BE2C (cell line): ENCODE measurements at regions not wholly inside any gene's neighbourhood (a gene's known extent, or its start where the extent isn't known, plus 50 kb on each side); places are given as distances from the start of the nearest gene placed in this dataset.
"Not testable (repeated sequence)": the region's sequence is repeated elsewhere in the genome, so short reads cannot be mapped to it uniquely, and the experiment has no call there.

Source experiments
- DNase-seq: peaks from one replicate; pipeline ENCODE4 v3.0.0-alpha.2; 2020
- H3K27me3 ChIP-seq: fragments of 250-450 bp; sonication (Bioruptor Pico); 2 replicates; pipeline ENCODE4 v1.5.1; 2020; ENCODE audit warnings: mild to moderate bottlenecking
- H3K36me3 ChIP-seq: fragments of 250-450 bp; sonication (Bioruptor Pico); 2 replicates; pipeline ENCODE4 v1.5.1; 2020; ENCODE audit warnings: mild to moderate bottlenecking
- H3K4me1 ChIP-seq: fragments of 250-450 bp; sonication (Bioruptor Pico); 2 replicates; pipeline ENCODE4 v1.5.1; 2020
- H3K4me3 ChIP-seq: 2 replicates; pipeline ENCODE4 v1.5.1; 2011; ENCODE audit warnings: low read depth, low read length
- H3K9me3 ChIP-seq: fragments of 250-450 bp; sonication (Bioruptor Pico); 2 replicates; pipeline ENCODE4 v1.5.1; 2020
- CTCF ChIP-seq: IDR thresholded peaks from 2 replicates; pipeline ENCODE4 v1.5.1; 2012; ENCODE audit warnings: mild to moderate bottlenecking, low read depth, low read length

- H3K27me3 ChIP-seq: no peaks in the 10 kb centered on the region
- H3K4me1 ChIP-seq: no peaks in the 10 kb centered on the region
- no peaks in the 10 kb centered on the region for H3K36me3 ChIP-seq
- no peak for DNase-seq
- TF ChIP-seq CTCF: no peak
- no peak overlapping the region for H3K4me3 ChIP-seq
- no peaks in the 10 kb centered on the region for H3K9me3 ChIP-seq
These were observed 279.2 kb upstream of the CDH5 start for GRCh38 chr16:66087308-66087707.

DNA sequence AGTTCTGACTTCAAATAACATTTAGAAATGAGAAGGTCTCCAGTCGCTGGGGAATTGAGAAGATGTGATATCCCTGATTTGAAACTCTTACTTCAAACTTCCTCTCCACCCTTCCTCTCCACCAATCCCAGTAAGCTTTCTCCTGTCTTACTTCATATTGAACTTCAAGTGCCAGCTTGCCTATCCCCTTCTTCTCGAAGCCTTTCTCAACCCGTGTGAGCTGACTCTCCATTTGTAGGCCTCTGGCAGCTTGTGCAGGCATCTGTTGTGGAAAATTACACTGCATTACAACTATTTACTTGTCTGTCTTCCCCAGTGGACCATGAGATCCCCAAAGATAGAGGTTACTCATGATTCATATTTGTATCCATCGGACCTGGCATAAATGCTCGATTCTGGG lies 280.8 kb upstream of the CDH5 start:
- no peak for DNase-seq

GRCh38 chr16:66084731-66085130 lies 281.8 kb upstream of the CDH5 start:
- not testable (repeated sequence) for H3K9me3 ChIP-seq, H3K4me3 ChIP-seq, DNase-seq, H3K27me3 ChIP-seq, H3K4me1 ChIP-seq, H3K36me3 ChIP-seq

More for the DNA sequence above, 280.8 kb upstream of the CDH5 start:
- H3K36me3 ChIP-seq: no peaks in the 10 kb centered on the region
- TF ChIP-seq CTCF: no peak
- H3K27me3 ChIP-seq: no peaks in the 10 kb centered on the region
- H3K9me3 ChIP-seq: no peaks in the 10 kb centered on the region
- no peak overlapping the region for H3K4me3 ChIP-seq
- no peaks in the 10 kb centered on the region for H3K4me1 ChIP-seq

DNA sequence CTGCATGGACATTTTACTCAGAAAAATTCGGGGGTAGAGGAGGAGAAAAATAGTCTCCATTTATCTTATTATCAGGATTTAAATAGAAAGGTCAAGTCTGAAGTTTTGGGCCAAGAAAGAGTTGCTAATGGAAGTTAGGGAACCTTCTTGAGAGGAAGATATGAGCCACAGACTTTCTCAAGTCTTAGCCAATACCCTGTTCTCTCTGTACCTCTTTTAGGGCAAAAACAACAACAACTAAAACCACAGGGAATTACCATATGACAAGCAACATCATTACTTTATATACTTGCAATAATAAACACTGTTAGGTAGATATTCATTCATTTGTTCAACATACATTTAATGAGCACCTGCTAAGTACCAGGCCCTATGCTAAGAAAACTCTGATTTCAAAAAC lies 282.2 kb upstream of the CDH5 start:
- no peaks in the 10 kb centered on the region for H3K9me3 ChIP-seq
- no peaks in the 10 kb centered on the region for H3K36me3 ChIP-seq
- H3K27me3 ChIP-seq: no peaks in the 10 kb centered on the region
- DNase-seq: no peak
- H3K4me1 ChIP-seq: no peaks in the 10 kb centered on the region
- TF ChIP-seq CTCF: no peak
- no peak overlapping the region for H3K4me3 ChIP-seq

- no peaks in the 10 kb centered on the region for H3K36me3 ChIP-seq
- no peak overlapping the region for H3K4me3 ChIP-seq
- no peak for TF ChIP-seq CTCF
- 0 out of 2 replicates have a peak, but pooled peaks cover 2% of the 10 kb centered on the region for H3K27me3 ChIP-seq
- no peaks in the 10 kb centered on the region for H3K9me3 ChIP-seq
- no peaks in the 10 kb centered on the region for H3K4me1 ChIP-seq
- DNase-seq: no peak
These were observed 283.3 kb upstream of the CDH5 start for GRCh38 chr16:66083171-66083570.

DNA sequence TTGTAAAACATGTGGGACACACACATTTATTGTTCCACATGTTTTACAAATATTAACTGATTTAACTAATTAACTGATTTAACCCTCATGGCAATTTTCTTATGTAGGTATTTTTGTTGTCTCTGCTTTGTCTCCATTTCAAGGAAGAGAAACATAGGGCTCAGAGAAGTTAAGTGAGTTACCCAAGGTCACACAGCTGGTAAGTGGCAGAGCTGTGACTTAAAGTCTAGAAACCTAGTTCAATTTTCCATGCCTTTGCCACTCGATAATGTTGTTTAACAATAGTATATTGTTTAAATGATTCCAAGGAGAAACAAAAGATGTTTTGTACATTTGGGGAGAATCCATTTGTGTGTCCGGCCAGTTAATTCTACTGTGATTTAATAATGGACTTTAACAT lies 284.1 kb upstream of the CDH5 start:
- no peaks in the 10 kb centered on the region for H3K9me3 ChIP-seq
- DNase-seq: no peak
- no peak for TF ChIP-seq CTCF
- H3K27me3 ChIP-seq: 0 out of 2 replicates have a peak, but pooled peaks cover 2% of the 10 kb centered on the region
- H3K4me1 ChIP-seq: no peaks in the 10 kb centered on the region
- H3K36me3 ChIP-seq: no peaks in the 10 kb centered on the region
- no peak overlapping the region for H3K4me3 ChIP-seq

- Histone ChIP-seq H3K4me1 (no peaks in the 10 kb centered on the region), H3K4me3 (no peak overlapping the region), H3K9me3 (no peaks in the 10 kb centered on the region), H3K36me3 (no peaks in the 10 kb centered on the region), H3K27me3 (0 out of 2 replicates have a peak, but pooled peaks cover 2% of the 10 kb centered on the region)
- DNase-seq: no peak
- no peak for TF ChIP-seq CTCF
These were observed 284.6 kb upstream of the CDH5 start for GRCh38 chr16:66081775-66082366.
